ENCODE measurements at regions not wholly inside any gene's neighbourhood (a gene's known extent, or its start where the extent isn't known, plus 50 kb on each side); places are given as distances from the start of the nearest gene placed in this dataset.

- no peak for TF ChIP-seq CTCF (IDR thresholded peaks at IDR 0.05; ENCODE audit: low read depth, low read length)
- H3K27ac ChIP-seq = no peak overlapping the region
These were observed 66.6 kb downstream of the C9orf152 start for GRCh38 chr9:110141227-110141793.

GRCh38 chr9:110142253-110142652, 65.7 kb downstream of the C9orf152 start:
- H3K4me3 ChIP-seq (ENCODE audit: low read depth, low read length) = no peak overlapping the region
- H3K27ac ChIP-seq = no peak overlapping the region
- H3K9me3 ChIP-seq (ENCODE audit: severe bottlenecking) = no peaks in the 10 kb centered on the region
- peaks cover 7% of the 10 kb centered on the region; the same call in 1 of the 2 replicates for H3K36me3 ChIP-seq
- H3K27me3 ChIP-seq (ENCODE audit: insufficient read depth, low read depth, severe bottlenecking) = no peaks in the 10 kb centered on the region
- no peak for DNase-seq
- no peak for TF ChIP-seq CTCF (IDR thresholded peaks at IDR 0.05; ENCODE audit: low read depth, low read length)

More at GRCh38 chr9:110141227-110141793, 66.6 kb downstream of the C9orf152 start:
- H3K36me3 ChIP-seq = peaks cover 10% of the 10 kb centered on the region; the same call in 1 of the 2 replicates
- H3K4me3 ChIP-seq (ENCODE audit: low read depth, low read length) = no peak overlapping the region
- DNase-seq = no peak
- H3K27me3 ChIP-seq (ENCODE audit: insufficient read depth, low read depth, severe bottlenecking) = no peaks in the 10 kb centered on the region
- H3K9me3 ChIP-seq (ENCODE audit: severe bottlenecking) = no peaks in the 10 kb centered on the region

- peak; percentile 52 for TF ChIP-seq CTCF (IDR thresholded peaks at IDR 0.05; ENCODE audit: low read depth, low read length)
- no peaks in the 10 kb centered on the region for H3K27me3 ChIP-seq (ENCODE audit: insufficient read depth, low read depth, severe bottlenecking)
- no peak overlapping the region for H3K27ac ChIP-seq
- no peaks in the 10 kb centered on the region for H3K9me3 ChIP-seq (ENCODE audit: severe bottlenecking)
- no peak overlapping the region for H3K4me3 ChIP-seq (ENCODE audit: low read depth, low read length)
- DNase-seq = peak; percentile 66
- H3K36me3 ChIP-seq = peaks cover 3% of the 10 kb centered on the region; the same call in 1 of the 2 replicates
These were observed 65.0 kb downstream of the C9orf152 start for GRCh38 chr9:110142868-110143481.

- TF ChIP-seq CTCF (IDR thresholded peaks at IDR 0.05; ENCODE audit: low read depth, low read length) = no peak
- no peak for DNase-seq
- no peak overlapping the region for H3K4me3 ChIP-seq (ENCODE audit: low read depth, low read length)
- H3K27ac ChIP-seq = no peak overlapping the region
- peaks cover 3% of the 10 kb centered on the region; the same call in 1 of the 2 replicates for H3K36me3 ChIP-seq
- H3K27me3 ChIP-seq (ENCODE audit: insufficient read depth, low read depth, severe bottlenecking) = no peaks in the 10 kb centered on the region
- H3K9me3 ChIP-seq (ENCODE audit: severe bottlenecking) = no peaks in the 10 kb centered on the region
These were observed 64.5 kb downstream of the C9orf152 start for GRCh38 chr9:110143485-110143884.

GRCh38 chr9:110143950-110144545, 63.9 kb downstream of the C9orf152 start:
- TF ChIP-seq CTCF (IDR thresholded peaks at IDR 0.05; ENCODE audit: low read depth, low read length) = no peak
- Histone ChIP-seq H3K27ac (no peak overlapping the region), H3K27me3 (ENCODE audit: insufficient read depth, low read depth, severe bottlenecking) (no peaks in the 10 kb centered on the region), H3K4me3 (ENCODE audit: low read depth, low read length) (no peak overlapping the region), H3K36me3 (no peaks in the 10 kb centered on the region; the same call in 1 of the 2 replicates), H3K9me3 (ENCODE audit: severe bottlenecking) (no peaks in the 10 kb centered on the region)
- no peak for DNase-seq
